Urothelium cell line (cell line): ENCODE measurements at regions not wholly inside any gene's neighbourhood (a gene's known extent, or its start where the extent isn't known, plus 50 kb on each side); places are given as distances from the start of the nearest gene placed in this dataset.
"Not testable (repeated sequence)": the region's sequence is repeated elsewhere in the genome, so short reads cannot be mapped to it uniquely, and the experiment has no call there.

Experiments
- DNase-seq: peaks from one replicate; pipeline ENCODE4 v3.0.0; 2011; ENCODE audit warnings: low spot score, mixed read lengths
- FAIRE-seq: peaks from 2 replicates; lab custom pipeline; 2011; peaks lifted over from hg19 to GRCh38; lab: Jason Lieb, UNC

DNA sequence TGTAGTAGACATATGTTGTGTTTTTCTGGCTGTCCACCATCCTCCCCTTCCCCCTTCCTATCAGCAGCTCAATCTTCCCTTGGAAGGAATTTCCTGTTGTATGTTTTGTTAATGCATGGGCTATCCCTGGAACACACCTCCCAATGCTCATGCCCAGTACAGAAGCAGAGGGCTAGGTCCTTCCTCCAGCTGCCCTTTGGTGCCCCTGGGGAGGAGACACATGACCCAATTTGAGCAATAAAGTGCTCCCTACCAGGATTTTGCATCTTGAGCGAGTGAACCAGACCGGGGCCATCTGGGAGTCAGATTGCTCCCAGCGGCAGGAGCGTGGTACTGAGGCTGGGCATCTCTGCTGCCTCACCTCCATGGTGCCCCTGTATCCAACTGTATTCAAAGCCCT is 141.5 kb upstream of the MED13 start:
- FAIRE-seq (peak; percentile 68), DNase-seq (no peak)

DNA sequence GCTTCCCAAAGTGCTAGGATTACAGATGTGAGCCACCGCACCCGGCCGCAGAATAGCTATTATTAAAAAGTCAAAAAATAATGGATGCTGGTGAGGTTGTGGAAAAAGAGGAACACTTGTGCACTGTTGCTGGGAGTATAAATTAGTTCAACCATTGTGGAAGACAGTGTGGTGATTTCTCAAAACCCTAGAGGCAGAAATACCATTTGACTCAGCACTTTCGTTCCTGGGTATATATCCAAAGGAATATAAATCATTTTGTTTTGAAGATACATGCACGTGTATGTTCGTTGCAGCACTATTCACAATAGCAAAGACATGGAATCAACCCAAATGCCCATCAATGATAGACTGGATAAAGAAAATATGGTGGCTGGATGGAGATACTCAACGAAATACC is 132.1 kb upstream of the MED13 start:
- not testable (repeated sequence) for DNase-seq, FAIRE-seq

DNA sequence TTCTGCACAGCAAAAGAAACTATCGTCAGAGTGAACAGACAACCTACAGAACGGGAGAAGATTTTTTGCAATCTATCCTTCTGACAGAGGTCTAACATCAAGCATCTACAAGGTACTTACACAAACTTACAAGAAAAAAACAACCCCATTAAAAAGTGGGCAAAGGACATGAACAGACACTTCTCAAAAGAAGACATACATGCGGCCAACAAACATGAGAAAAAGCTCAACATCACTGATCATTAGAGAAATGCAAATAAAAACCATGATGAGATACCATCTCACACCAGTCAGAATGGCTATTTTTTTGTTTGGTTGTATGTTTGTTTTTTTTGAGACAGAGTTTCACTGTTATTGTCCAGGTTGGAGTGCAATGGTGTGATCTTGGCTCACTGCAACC is 131.5 kb upstream of the MED13 start:
- not testable (repeated sequence) for FAIRE-seq, DNase-seq

DNA sequence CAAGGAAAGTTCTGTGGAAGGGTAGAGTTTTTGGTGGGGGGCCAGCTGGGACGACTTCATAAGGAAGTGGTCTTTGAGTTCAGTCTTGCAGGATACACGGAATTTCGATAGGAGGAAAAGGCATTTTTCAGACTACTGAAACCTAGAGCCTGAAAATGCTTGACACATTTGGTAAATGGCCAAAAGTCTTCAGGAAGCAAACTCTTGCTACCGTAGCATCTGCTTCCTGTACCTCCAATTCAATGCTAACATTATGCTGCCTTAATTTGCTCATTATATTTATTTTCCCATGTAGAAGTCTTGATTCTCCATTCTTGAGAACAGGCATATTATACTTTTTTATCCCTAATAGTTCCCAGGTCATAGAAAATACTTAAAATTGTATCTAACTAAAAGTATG is 129.3 kb upstream of the MED13 start:
- no peak for FAIRE-seq
- no peak for DNase-seq

DNA sequence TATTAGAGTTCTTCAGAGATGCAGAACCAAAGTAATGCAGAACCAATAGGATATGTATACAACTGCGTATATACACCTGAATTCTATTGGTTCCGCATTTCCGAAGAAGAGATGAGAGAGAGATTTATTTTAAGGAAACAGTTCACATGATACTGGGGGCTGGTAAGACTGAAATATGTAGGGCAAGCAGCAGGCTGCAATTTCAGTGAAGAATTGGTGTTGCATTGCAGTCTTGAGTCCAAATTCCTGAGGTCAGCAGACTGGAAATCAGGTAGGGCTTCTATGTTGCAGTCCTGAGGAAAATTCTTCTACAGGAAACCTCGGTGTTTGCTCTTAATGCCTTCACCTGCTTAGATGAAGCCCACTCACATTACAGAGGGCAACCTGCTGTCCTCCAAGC is 128.2 kb upstream of the MED13 start:
- no peak for FAIRE-seq
- DNase-seq: no peak

DNA sequence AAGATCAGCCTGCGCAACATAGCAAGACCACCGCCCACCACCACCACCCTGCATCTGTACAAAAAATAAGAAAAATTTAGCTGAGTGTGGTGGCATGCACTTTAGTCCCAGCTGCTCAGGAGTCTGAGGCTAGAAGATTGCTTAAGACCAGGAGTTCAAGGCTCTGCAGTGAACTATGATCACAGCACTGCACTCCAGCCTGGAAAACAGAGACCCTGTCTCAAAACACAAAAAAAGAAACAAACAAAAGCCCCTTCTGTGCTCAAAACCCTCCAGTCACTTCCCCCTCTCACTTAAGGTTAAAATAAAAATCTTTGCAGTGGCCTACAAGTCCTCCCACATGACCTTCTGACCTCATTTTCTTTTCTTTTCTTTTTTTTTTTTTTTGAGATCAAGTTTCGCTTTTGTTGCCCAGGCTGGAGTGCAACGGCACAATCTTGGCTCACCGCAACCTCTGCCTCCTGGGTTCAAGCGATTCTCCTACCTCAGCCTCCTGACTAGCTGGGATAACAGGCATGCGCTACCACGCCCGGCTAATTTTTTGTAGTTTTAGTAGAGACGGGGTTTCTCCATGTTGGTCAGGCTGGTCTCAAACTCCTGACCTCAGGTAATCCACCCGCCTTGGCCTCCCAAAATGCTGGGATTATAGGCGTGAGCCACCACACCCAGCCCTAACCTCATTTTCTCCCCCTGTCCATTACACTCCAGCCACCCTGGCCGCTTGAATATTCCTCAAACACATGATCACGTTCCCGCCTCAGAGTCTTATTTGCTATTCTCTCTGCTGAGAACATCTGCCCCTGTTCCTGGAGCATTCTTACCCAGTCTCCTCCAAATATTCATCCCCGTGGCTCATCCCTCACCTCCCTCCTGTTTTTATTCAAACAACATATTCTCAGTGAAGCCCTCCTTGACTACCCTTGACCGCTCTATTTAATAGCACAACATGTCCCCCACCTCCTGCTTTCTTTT is 126.6 kb upstream of the MED13 start:
- no peak for DNase-seq

DNA sequence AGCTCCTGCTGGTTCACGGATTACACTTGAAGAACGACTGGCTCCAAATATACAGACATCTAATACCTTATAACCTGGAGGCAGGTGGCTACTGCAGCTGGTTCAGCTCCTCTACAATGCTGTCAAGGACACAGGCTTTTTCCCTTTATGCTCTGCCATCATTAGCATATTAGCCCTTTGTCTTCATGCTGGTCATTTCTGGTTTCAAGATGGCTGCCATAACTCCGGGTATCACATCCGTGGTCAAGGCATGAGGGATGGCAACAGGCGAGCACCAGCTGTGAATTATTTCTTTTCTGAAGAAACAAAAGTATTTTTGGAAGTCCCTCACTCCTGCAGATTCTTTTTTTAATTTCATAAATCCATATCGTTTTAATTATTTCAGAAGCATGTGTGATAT is 124.3 kb upstream of the MED13 start:
- no peak for DNase-seq
- FAIRE-seq: peak; percentile 74

More for the DNA sequence above, 126.6 kb upstream of the MED13 start:
- no peak for FAIRE-seq

DNA sequence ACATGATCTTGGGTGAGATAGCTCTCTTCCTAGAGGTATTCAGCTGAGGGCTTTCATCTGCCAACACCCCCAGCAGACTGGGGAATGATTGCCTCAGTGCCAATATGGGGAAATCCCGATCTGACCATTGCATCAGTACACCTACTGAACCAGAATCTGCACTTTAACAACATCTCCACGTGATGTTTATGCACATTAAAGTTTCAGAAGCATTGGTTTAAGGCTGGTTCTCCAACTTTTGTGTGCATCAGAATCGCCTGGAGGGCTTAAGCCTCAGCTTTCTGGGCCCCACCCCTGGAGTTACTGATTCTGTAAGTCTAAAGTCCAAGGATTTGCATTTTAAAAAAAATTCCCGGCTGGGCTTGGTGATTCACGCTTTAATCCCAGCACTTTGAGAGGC is 123.6 kb upstream of the MED13 start:
- no peak for DNase-seq
- FAIRE-seq: no peak

DNA sequence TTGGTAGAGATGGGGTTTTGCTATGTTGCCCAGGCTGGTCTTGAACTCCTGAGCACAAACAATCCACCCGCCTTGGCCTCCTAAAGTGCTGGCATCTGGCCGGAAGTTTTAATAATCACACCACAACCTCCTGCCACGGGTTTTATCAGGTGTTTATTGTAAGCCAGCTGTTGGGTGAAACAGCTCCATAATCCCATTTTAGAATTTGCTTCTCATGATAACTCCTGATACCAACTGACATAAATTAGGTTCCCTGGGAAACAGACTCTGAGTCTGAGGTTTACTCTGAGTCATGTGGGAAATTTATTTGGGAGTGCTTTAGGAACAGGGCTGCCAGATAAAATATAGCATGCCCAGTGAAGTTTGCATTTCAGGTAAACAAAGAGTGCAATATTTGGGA is 122.6 kb upstream of the MED13 start:
- DNase-seq: no peak
- no peak for FAIRE-seq

DNA sequence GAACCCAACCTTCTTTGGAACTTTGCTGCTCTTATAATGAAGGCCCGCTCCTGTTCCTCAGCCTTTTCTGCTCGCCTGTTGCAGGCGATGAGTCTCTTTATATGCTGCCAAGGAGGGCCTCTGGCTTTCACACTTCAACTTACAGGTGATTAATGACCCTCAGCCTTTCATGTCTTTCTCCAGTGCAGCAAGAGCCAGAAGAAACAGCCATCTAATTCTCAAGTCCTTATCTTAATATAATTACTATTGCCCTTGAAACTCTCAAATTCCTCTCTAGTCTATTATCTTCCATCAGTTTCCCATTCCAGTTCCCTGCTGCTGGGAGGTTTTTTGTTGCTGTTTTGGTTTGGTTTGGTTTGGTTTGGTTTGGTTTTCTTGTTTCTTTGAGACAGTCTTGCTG is 121.8 kb upstream of the MED13 start:
- DNase-seq: no peak
- FAIRE-seq: no peak

DNA sequence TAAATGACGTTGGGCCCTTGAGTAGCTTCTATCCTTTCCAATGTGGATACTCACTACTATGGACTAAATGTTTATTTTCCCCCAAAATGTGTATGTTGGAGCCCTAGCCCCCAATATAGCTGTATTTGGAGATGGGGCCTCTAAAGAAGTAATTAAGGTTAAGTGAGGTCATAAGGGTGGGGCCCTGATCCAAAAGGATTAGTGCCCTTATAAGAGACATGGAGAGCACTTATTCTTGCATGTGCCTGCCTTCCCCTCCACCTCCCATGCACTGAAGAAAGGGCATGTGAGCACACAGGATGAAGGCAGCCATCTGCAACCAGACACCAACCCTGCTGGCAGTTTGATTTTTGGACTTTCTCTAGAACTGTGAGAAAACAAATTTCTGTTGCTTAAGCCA is 115.7 kb upstream of the MED13 start:
- DNase-seq (no peak), FAIRE-seq (no peak)

DNA sequence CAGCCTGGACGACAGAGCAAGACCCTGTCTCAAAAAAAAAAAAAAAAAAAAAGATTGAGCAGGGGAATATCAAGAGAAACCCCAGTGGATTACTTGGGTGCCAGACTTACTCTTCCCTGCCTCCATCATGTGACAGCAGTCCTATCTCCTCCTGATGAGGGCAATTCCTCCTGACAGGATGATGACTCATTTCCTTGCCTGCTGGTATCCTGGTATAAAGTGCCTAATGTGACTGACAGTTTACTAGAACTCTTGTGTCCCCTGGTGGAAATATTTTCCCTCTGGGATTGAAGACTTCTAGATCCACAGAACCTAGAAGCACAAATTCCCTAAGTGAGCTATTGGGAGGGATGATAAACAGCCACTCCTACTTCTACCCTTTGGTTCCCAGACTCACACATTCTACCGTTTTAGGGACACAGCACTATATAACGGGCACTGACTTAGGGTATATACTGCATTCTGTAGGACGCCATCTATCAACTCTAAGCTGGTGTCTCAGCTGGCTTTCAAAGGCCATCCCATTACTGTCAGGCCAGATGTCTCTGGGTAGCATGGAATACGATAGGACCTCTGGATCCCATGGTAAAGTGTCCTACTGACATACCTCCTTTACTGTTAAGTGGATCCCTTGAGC is 114.6 kb upstream of the MED13 start:
- DNase-seq: peak; percentile 93
- FAIRE-seq: peak; percentile 88

DNA sequence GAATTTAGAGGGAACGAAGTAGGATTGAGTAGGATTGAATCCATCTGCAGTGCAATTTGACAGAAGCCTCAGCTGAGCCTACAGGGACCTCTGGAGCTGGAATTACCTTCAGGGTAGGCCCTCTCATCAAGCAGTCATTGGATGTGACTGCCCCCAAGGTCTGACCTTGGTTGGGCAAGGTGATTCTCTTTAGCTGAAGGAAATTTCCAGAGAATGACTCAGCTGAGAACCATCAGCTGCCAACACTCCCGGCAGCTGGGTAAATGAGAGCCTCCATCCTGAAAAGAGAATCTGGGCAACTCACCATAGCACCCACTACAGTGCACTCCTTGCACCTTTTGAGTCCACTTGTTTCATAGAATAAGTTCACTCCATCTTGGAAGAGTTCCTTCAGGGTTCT is 113.5 kb upstream of the MED13 start:
- peak; percentile 60 for DNase-seq
- FAIRE-seq: no peak

DNA sequence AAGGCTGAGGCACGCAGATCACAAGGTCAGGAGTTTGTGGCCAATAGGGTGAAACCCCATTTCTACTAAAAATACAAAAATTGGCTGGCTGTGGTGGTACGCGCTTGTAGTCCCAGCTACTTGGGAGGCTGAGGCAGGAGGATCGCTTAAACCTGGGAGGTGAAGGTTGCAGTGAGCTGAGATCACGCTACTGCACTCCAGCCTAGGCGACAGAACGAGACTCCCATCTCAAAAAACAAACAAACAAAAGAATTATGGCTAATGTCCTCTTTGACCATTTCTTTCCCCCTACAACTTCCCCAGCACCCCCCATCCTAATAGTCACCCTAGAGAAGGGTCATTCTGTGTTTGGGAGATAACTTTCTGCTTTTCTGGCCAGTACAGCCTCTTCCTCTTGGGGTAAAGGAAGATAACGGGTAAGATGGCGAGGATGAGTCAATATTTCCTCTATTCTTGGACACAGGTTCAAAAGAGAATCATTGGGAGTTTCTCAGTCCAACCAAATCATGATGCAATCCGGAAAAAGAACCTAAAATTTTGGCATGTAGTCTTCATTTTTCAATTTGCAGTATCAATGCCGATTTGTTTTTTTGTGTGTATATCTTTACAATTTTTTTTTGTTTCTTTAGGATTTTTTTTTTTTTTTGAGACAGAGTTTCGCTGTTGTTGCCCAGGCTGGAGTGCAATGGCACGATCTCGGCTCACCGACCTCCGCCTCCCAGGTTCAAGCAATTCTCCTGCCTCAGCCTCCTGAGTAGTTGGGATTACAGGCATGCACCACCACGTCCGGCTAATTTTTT is 107.6 kb upstream of the MED13 start:
- DNase-seq (no peak), FAIRE-seq (no peak)

DNA sequence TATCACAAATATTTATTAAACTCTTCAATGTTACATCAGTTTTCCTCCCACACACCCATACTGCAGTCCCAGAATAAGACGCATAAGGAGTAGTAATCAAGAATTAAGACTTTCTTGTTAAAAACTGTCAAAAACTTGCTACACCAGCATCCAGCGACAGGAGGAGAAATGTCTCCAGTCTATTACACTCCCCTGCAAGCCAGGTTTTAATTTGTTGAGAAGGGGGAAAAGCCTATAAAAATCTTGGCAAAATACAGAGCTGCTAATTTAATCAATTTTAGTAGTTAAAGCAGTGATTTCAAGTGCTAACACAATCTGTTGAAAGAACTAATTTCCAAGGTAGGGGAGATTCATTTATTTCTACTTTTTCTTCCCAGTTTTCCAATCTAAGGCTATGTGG is 102.0 kb upstream of the MED13 start:
- FAIRE-seq (no peak), DNase-seq (no peak)

DNA sequence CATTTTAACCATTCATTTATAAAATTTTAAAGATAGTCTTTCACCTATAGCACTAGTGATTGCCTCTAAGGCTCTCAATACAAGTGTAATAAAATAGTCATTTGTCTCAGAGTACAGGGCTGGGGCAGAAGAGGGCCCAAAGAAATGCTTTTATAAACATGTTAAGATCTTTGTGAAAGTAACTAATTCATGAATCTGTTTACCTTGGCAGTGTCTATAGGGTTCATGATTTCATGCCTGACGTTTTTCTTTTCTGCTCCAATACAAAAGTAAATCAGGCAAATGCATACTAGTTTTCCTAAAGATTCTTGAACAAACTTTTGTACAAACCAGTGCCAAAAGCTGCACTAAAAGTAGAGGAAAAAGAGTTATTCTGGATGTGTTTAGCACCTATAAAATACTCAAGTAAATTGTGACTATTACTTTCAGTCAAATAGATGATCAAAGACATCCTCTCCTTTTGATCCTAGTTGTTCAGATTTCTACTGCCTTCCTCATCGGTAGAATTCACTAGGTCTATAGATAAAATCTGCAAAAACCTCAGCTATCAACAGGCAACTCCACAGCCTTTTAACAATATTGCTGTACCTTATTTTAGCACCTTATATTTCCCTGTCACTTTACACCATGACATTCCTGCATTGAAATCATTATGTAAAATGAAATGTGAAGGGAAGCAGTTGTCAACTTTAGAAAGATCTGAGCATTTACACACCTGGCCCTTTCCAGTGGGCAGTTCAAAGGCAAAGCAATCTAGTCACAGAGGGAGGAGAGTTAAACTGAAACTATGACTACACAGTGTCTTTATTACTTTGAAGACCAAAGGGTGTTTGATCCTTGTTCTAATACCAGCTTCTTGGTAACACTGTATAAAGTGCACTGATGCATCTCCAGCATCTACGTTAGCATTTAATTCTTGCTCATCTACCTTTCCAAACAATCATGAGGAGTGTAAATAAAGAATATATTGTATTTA is 100.0 kb upstream of the MED13 start:
- FAIRE-seq (no peak), DNase-seq (no peak)

DNA sequence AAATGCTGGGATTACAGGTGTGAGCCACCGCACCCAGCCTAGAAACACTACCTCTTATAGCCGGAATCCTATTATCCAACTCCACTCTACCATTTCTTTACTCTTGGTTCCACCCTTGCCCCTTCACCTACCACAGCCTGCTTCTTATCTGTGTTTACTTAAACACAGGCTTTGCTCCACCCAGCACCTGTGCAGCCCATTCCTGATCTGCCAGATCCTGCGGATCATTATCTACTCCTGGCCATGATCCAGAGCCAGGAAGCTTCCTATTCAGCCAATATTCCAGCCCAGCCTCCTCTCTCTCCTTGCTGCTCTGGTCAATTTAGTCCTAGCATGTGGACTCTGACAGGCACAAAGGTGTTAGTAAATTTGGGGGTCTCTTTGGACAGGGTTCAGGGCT is 98.8 kb upstream of the MED13 start:
- FAIRE-seq (no peak), DNase-seq (no peak)

DNA sequence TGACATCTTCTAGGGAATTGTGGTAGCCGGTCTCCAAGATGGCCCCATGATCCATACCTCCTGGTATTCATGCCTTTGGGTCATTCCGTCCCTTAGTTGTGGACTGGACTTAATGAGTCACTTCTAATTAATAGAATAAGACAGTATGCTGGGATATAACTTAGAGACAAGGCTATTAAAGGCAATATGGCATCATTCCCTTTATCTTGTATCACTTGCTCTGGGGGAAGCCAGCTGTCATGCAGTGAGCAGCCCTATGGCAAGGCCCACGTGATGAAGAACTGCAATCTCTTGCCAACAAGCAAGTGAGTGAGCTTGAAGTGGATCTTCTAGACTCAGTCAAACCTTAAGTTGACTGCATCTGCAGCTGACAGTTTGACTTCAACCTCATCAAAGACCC is 97.8 kb upstream of the MED13 start:
- FAIRE-seq (no peak), DNase-seq (no peak)

DNA sequence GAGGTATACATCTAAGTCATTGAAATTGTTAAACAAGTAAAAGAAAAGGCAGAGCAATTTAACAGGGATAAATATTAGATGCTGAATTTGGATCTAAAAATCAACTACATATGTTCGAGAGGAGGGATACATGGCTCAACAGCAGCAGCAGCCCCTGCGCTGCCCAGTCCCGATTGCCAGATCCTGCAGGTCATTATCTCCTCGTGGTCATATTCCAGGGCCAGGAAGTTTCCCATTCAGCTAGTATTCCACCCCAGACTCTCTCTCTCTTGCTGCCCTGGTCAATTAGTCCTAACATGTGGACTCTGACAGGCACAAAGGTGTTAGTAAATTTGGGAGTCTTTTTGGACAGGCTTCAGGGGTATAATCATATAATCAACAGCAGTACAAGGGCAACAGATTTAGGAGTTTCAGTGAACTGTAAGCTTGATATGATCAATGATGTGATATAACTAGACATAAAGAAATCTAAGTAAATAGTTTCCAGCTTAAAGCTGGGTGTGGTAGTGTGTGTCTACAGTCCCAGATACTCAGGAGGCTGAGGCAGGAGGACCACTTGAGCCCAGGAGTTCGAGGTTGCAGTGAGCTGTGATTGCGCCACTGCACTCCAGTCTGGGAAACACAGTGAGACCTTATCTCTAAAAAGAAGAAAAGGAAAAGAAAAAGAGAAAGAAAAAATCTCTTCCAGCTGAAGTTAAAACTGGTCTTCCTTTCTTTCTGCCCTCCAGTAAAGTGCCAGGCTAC is 96.5 kb upstream of the MED13 start:
- DNase-seq: no peak
- FAIRE-seq: peak; percentile 48

DNA sequence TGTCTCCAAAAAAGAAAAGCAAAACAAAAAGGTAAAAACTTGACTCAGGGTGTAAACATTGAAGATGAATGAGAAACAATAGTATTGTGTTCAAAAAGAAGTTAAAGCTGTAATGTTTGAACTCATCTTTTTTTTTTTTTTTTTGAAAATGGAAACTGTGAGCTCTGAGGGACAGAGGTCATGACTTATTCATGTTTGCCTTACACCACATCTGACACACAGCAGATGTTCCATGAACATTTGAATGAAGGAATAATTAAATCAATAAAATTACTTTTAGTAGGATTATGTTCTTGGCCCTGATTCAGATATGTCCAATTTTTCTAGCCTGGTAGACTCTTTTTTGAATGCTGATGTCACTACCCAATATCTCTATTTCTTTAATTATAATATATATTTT is 95.7 kb upstream of the MED13 start:
- FAIRE-seq (no peak), DNase-seq (no peak)
